ENCODE measurements at regions not wholly inside any gene's neighbourhood (a gene's known extent, or its start where the extent isn't known, plus 50 kb on each side); places are given as distances from the start of the nearest gene placed in this dataset.

GRCh38 chr13:111021270-111021669 lies 93.8 kb upstream of the ARHGEF7 start:
- TF ChIP-seq FOXA1 (IDR thresholded peaks at IDR 0.05), result no peak
- TF ChIP-seq TARDBP (IDR thresholded peaks at IDR 0.05), result no peak
- TF ChIP-seq SP1 (IDR thresholded peaks at IDR 0.05), result no peak

Data from HEK293T (cell line).